HPDE6-E6E7 (cell line): ENCODE measurements at regions not wholly inside any gene's neighbourhood (a gene's known extent, or its start where the extent isn't known, plus 50 kb on each side); places are given as distances from the start of the nearest gene placed in this dataset.
"Not testable (repeated sequence)": the region's sequence is repeated elsewhere in the genome, so short reads cannot be mapped to it uniquely, and the experiment has no call there.

ENCODE experiments used
- DNase-seq: peaks from one replicate; pipeline ENCODE4 v3.0.0; 2011; ENCODE audit warnings: missing footprints; ENCODE audit errors: extremely low spot score

DNA sequence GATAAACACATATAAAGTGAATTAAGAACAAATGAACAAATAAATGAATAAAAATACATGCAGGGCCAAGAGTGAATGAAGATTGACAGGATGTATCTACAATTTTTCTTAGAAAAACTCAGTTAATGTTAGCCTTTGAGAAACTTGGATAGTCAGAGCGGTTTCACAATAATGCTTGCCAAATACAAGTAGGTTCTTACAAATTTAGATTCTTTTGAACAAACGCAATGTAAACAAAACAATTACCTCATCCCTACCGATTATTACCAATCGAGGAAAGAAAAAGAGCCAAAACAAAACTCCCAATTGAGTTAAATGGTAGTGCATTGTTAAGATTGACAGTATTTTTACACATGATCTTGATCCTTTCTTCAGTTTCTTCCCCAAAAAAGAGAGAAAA lies 176.9 kb upstream of the DEPDC1 start:
- no peak for DNase-seq

- no peak for DNase-seq
Observed at GRCh38 chr1:68675336-68675735, 178.5 kb upstream of the DEPDC1 start.

DNA sequence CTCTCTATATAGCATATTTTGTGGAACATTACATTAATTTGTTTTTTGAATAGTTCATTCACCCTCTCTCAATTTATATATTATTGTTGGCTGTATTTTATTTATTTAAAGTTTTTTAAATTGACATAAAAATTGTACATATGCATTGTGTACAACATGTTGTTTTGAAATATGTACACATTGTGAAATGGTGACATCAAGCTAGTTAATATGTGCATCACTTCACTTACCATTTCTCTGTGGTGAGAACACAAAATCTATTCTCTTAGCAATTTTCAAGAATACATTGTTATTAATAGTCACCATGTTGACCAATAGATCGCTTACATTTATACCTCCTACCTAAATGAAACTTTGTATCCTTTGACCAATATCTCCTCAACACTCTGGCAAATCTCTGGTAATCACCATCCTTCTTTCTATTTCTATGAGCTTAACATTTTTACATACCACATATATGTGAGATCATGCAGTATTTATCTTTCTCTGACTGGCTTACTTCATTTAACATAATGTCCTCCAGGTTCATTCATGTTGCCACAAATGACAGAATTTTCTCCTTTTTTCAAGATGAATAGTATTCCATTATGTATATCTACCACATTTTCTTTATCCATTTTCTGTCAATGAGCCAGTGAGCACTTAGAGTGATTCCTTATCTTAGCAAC lies 180.9 kb upstream of the DEPDC1 start:
- no peak for DNase-seq

- DNase-seq = no peak
Observed at GRCh38 chr1:68696221-68696620, 199.3 kb upstream of the DEPDC1 start.

- peak; percentile 8 for DNase-seq
Observed at GRCh38 chr1:68703921-68704354, 207.1 kb upstream of the DEPDC1 start.

GRCh38 chr1:68704800-68705443 lies 208.0 kb upstream of the DEPDC1 start:
- no peak for DNase-seq

GRCh38 chr1:68705466-68705865 lies 208.6 kb upstream of the DEPDC1 start:
- no peak for DNase-seq

- DNase-seq = no peak
Observed at GRCh38 chr1:68706639-68707317, 209.9 kb upstream of the DEPDC1 start.

DNA sequence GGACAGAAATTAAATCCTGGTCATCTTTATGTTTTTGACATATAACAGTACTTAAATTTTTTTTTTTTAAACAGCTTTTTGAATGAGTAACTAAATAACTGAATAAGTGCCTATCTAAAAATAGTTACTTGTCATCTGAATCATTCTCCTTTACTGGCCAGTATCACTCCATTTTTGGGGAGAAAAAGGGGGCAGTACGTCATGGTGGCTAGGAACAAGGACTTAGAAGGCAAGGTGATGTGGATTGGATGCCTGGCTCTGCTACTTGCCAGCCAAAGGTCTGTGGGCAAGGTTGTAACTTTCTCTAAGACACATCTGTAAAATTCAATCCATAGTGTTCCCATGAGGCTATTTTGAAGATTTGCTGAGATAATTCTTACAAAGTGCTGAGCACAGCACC lies 220.4 kb upstream of the DEPDC1 start:
- no peak for DNase-seq

- no peak for DNase-seq
Observed at GRCh38 chr1:68720476-68720875, 223.6 kb upstream of the DEPDC1 start.

- DNase-seq = no peak
Observed at GRCh38 chr1:68723791-68724190, 226.9 kb upstream of the DEPDC1 start.

- DNase-seq = no peak
Observed at GRCh38 chr1:68725001-68725752, 228.3 kb upstream of the DEPDC1 start.

GRCh38 chr1:68739486-68739885 lies 242.6 kb upstream of the DEPDC1 start:
- DNase-seq = not testable (repeated sequence)

GRCh38 chr1:68745011-68745410 lies 248.1 kb upstream of the DEPDC1 start:
- no peak for DNase-seq

DNA sequence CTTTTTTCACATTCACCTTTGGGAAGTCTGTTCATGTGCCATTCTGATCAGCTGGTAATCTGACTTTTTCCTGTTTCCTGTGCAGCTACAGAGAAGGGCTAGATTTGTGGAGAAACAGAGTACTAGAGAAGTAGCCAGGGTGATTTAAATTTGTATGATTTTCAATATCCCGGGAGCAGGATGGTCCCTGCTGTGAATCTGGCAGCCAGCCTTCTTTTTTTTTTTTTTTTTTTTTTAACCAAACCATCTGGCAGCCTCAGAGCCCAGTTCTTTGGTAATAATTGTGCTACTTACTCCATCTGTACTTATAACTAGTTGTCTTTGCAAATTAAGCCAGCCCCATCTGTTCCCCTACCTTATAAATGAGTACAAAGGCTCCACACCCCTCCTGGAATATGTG lies 248.6 kb upstream of the DEPDC1 start:
- no peak for DNase-seq

- DNase-seq = no peak
Observed at GRCh38 chr1:68746378-68746777, 249.5 kb upstream of the DEPDC1 start.

DNA sequence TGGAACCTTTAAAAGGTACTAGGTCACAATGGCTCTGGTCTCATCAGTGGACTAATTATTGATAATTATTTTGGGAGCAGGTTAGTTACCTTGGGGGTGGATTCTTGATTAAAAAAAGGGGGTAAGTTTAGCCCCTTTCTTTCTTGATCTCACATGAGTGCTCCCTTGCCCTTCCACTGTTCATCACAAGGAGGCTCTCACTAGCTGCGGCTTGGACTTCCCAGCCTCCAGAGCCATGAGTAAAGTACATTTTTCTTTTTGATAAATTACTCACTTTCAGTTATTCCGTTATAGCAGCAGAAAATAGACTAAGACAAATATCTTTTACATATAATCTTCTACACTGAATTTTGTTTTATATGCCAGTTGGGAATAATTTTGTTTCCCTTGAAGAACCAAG lies 254.8 kb upstream of the DEPDC1 start:
- DNase-seq = no peak

- DNase-seq = no peak
Observed at GRCh38 chr1:68758666-68759209, 261.9 kb upstream of the DEPDC1 start.

DNA sequence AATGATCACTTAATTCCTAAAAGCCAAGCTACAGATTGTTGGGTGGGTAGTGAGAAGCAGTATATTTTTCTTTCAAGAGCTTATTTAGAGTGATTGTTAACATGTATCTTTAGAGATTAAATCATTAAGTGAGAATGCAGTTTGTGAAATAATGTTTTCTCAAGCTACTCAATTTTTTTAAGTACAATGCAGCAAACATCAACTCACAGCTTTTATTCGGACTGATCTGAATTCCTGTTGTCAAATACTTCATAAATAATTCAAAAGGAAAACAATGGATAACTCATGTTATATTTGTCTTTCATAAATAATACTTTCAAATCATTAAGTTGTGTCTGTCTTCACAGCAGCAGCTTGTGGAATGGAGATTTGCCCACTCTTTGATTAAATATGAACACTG lies 271.1 kb upstream of the DEPDC1 start:
- DNase-seq = no peak

DNA sequence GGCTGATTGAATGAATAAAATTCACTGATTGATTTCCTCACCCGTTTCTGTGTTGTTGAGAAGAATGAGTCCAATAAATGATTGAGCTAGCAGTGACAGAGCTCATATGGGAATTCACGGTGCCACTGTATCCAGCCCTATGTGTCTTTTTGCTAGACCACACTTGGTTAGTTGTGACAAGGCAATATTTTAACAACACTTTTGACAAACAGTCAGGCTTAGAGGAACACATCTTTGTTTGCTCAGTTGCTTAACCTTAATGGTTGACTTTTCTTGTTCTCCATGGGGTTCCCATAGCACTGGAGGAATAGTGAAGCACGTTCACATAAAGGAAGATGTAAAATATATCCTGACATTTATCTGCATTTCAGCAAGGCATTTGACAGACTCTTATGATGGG lies 273.9 kb upstream of the DEPDC1 start:
- DNase-seq = no peak

DNA sequence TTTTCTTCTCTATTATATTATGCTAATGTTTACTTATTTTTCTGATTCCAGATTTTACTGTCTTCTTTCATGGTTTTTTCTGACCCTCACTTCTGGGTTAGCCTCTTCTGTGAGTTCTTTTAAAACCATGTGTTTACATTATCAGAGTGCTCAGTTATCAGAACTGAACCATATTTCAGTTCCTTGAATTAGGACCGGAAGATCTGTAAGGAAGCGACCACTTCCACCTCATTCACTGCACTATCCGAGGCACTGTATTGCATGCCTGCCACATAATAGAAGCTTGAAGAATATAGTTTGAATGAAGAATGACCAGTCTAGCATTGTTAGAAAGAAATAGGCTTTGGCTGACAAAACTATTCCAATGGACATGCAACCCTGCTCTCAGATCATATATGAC lies 281.0 kb upstream of the DEPDC1 start:
- DNase-seq = no peak

GRCh38 chr1:68779841-68780240 lies 283.0 kb upstream of the DEPDC1 start:
- not testable (repeated sequence) for DNase-seq
